Testis (tissue), 2 donors: ENCODE measurements at regions not wholly inside any gene's neighbourhood (a gene's known extent, or its start where the extent isn't known, plus 50 kb on each side); places are given as distances from the start of the nearest gene placed in this dataset.

Source experiments
- DNase-seq: peaks from one replicate; pipeline ENCODE4 v3.0.0-alpha.2; 2019
- H3K27ac ChIP-seq, 2 donors: fragments of 200-600 bp; sonication (generic); one replicate each; pipeline ENCODE4 v1.5.1; 2019
- H3K27me3 ChIP-seq: fragments of 200-600 bp; sonication (generic); one replicate; pipeline ENCODE4 v1.5.1; 2019
- H3K36me3 ChIP-seq: fragments of 200-600 bp; sonication (generic); one replicate; pipeline ENCODE4 v1.5.1; 2017; ENCODE audit warnings: low read depth; ENCODE audit errors: missing control alignments
- H3K4me1 ChIP-seq: fragments of 200-600 bp; sonication (generic); one replicate; pipeline ENCODE4 v1.5.1; 2019
- H3K4me3 ChIP-seq, 2 donors: fragments of 200-600 bp; sonication (generic); one replicate each; pipeline ENCODE4 v1.5.1; 2017 to 2019
- H3K9me3 ChIP-seq: fragments of 200-600 bp; sonication (generic); one replicate; pipeline ENCODE4 v1.5.1; 2017
- POLR2A ChIP-seq: fragments of 450-650 bp; IDR thresholded peaks from one replicate; pipeline ENCODE4 v1.6.1; 2017; ENCODE audit warnings: antibody characterized with exemption, mild to moderate bottlenecking, moderate library complexity
- WGBS, 2 donors: methylation state at CpG; one replicate each; pipeline ENCODE4 v1.1.5; 2018; 5-methylcytosine and 5-hydroxymethylcytosine counted together
- intact Hi-C: fragments of 100-400 bp; cut with DNase I; formaldehyde crosslinking; loops from one replicate; pipeline ENCODE4 v1.15.1; 2023; ENCODE audit warnings: low total_unique reads
- TF ChIP-seq, protein P1 (sequence below), 3 experiments: fragments of 450-650 bp in 2 of 3; fragments of 200-600 bp in 1 of 3; sonication (generic) in 1 of 3; IDR thresholded peaks; one replicate each; pipeline ENCODE4 v1.5.1; 2016 to 2019; ENCODE audit warnings: antibody characterized with exemption in 3 of 3, mild to moderate bottlenecking in 2 of 3, moderate library complexity in 1 of 3

DNA sequence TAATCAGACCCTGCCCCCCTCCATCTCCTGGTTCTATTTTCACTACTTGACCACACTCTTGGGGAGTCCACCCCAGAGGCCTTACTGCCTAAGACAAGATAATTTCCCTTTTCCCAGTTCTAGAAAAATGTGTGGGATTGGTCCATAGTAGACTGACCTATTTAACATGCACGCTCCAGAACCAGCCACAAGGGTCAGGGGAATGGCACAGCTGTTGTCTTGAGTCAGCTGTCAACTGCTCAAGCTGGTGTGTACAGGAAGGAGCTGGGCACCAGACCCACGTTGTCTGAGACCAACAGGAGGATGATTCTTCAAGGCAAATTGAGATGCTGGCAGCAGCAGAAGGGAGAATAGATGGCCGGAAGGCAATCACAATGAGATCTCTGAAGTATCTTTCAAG is 280.5 kb downstream of the UQCRFS1 start:
- TF ChIP-seq, protein P1, sequence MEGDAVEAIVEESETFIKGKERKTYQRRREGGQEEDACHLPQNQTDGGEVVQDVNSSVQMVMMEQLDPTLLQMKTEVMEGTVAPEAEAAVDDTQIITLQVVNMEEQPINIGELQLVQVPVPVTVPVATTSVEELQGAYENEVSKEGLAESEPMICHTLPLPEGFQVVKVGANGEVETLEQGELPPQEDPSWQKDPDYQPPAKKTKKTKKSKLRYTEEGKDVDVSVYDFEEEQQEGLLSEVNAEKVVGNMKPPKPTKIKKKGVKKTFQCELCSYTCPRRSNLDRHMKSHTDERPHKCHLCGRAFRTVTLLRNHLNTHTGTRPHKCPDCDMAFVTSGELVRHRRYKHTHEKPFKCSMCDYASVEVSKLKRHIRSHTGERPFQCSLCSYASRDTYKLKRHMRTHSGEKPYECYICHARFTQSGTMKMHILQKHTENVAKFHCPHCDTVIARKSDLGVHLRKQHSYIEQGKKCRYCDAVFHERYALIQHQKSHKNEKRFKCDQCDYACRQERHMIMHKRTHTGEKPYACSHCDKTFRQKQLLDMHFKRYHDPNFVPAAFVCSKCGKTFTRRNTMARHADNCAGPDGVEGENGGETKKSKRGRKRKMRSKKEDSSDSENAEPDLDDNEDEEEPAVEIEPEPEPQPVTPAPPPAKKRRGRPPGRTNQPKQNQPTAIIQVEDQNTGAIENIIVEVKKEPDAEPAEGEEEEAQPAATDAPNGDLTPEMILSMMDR (IDR thresholded peaks at IDR 0.05): no peak
- 74 to 80% methylated on average over 3 of the region's 3 CpGs for WGBS, 2 donors
- intact Hi-C loops: no loop called here
- Histone ChIP-seq H3K9me3 (no peaks in the 10 kb centered on the region), H3K27me3 (no peaks in the 10 kb centered on the region), H3K4me1 (no peaks in the 10 kb centered on the region), H3K36me3 (no peaks in the 10 kb centered on the region), H3K27ac (no peak overlapping the region), H3K4me3 (no peak overlapping the region)
- no peak for DNase-seq

DNA sequence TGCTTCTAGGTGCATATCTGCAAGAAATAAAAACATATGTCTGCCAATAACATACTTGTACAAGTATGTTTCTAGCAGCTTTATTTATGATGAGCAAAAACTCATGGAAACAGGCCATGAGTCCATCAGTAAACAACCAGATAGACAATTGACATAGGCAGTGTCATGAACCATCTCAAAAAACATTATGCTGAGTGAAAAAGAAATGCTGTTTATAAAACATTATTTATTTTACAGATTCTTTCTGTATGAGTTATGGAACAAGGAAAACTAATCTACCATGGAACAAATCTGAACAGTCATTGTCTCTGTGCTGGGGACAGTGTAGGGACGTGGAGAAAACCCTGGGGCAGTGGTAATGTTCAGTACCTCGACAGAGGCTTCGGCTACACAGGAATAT is 283.9 kb downstream of the UQCRFS1 start:
- TF ChIP-seq, protein P1 (IDR thresholded peaks at IDR 0.05): no peak
- no peak for TF ChIP-seq POLR2A
- Histone ChIP-seq H3K9me3 (no peaks in the 10 kb centered on the region), H3K4me3 (no peak overlapping the region), H3K36me3 (no peaks in the 10 kb centered on the region), H3K4me1 (no peaks in the 10 kb centered on the region), H3K27me3 (no peaks in the 10 kb centered on the region), H3K27ac (no peak overlapping the region)
- intact Hi-C loops: no loop called here
- WGBS, 2 donors: 81 to 86% methylated on average over 3 of the region's 3 CpGs
- DNase-seq: no peak

DNA sequence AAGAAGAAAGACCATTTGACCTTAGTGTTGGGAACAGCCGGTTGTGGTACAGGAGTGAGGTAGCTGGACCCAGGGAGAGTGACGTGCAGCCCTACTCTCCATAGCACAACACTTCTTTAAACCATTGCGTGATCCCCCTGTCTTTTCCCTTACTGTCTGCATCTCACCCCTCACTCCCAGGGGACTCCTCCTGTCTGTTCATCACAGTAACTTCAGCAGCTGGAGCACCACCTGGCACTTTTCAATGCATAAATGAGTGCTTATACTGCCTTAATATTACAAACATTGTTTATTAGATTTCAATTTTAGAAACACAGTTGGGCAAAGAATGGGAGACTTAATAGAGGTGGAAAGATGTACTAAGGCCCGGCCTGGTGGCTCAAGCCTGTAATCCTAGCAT is 285.5 kb downstream of the UQCRFS1 start:
- H3K9me3 ChIP-seq: no peaks in the 10 kb centered on the region
- H3K36me3 ChIP-seq: no peaks in the 10 kb centered on the region
- no peak for DNase-seq
- no peak overlapping the region for H3K27ac ChIP-seq
- H3K27me3 ChIP-seq: no peaks in the 10 kb centered on the region
- intact Hi-C loops: no loop called here
- no peaks in the 10 kb centered on the region for H3K4me1 ChIP-seq
- no peak overlapping the region for H3K4me3 ChIP-seq
- whole genome bisulfite sequencing, 2 donors: 67 to 69% methylated on average over 4 of the region's 4 CpGs
- TF ChIP-seq POLR2A: no peak
- TF ChIP-seq, protein P1 (IDR thresholded peaks at IDR 0.05): no peak

DNA sequence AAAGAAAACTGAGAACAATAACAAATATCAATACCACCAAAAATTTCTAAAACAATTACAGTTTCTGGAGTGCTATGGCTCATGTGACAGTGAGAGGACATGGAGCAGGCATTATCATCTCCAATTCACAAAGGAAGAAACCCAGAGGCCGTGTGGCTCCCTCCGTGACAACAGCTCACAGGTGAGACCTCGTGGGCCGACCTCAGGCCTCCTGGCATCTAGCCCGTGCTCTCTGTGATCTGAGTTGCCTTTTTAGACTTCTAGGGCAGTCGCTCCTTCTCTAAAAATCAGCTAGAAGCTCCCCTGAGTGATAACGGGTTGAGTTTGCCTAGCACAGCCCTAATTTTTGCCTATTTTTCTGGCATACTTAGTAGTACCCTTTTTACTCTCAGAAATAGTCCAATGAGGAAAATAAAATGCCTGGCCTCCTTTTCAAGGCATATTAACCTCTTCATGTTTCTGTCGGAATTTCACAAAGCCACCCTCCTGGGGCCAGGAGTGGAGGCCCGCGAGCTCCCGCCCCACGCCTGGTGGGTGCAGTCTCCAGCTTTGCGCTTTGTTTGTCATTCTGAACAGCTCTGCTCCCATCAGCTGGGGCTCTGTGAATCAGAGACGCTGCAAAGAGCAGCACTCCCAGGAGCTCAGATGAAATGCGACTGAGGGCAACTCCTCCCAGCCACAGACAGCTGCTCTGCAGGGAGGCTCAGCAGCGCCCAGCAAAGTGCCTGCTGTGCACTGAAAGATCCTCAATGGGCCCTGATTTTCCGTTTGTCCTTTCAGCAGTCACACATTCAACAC is 292.5 kb downstream of the UQCRFS1 start:
- H3K36me3 ChIP-seq: no peaks in the 10 kb centered on the region
- H3K27me3 ChIP-seq: no peaks in the 10 kb centered on the region
- no peaks in the 10 kb centered on the region for H3K9me3 ChIP-seq
- intact Hi-C loops: no loop called here
- no peaks in the 10 kb centered on the region for H3K4me1 ChIP-seq
- WGBS, 2 donors: 58 to 60% methylated on average over 14 to 17 of the region's 17 CpGs
- no peak for TF ChIP-seq POLR2A
- DNase-seq: no peak
- H3K4me3 ChIP-seq: no peak overlapping the region
- H3K27ac ChIP-seq: no peak overlapping the region

DNA sequence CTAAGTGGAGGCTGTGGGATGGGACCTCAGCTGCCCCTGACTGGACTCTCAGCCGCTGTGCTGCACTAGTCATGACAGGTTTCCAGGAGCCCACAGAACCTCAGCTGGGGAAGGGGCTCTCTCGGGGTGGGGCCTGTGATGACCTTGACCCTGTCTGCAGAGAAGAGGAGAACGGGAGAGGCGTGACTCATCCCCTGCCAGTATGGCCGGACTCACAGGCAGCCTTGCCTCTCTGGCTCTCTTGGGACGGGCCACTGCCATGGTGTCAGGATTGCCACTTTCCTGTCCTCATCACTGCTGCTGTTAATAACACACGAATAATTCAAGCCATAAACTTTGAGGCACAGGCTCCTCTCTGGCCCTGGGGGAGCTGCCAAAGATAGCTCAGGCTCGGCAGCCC is 295.3 kb downstream of the UQCRFS1 start:
- DNase-seq: no peak
- Histone ChIP-seq H3K27me3 (no peaks in the 10 kb centered on the region), H3K4me1 (no peaks in the 10 kb centered on the region), H3K36me3 (no peaks in the 10 kb centered on the region), H3K9me3 (no peaks in the 10 kb centered on the region), H3K4me3 (no peak overlapping the region), H3K27ac (no peak overlapping the region)
- intact Hi-C loops: no loop called here
- TF ChIP-seq, protein P1 (IDR thresholded peaks at IDR 0.05): no peak
- TF ChIP-seq POLR2A: no peak
- 32 to 40% methylated on average over 8 of the region's 8 CpGs for WGBS, 2 donors
